ENCODE measurements at regions not wholly inside any gene's neighbourhood (a gene's known extent, or its start where the extent isn't known, plus 50 kb on each side); places are given as distances from the start of the nearest gene placed in this dataset.

DNA sequence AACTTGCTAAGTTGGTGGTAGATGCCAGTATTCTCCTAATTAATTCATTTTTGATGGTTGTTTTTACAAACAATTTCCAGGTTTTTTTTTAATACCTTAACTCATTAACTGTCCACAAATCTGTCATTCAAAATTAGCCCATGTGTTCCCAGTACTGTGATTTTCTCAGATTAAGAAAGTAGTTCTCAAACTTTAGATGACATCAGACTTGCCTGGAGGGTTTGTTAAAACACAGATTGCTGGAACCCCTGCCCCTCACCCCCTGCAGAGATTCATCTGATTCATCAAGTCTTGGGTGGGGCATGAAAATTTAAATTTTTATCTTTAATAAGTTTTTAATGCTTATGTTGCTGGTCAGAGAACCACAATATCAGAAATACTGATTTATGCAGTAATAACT lies 130.5 kb downstream of the BACH1 start (continued):
- TF ChIP-seq CHD7 (IDR thresholded peaks at IDR 0.05; ENCODE audit: insufficient replicate concordance, low read length), result no peak
- no peak for TF ChIP-seq SP1 (IDR thresholded peaks at IDR 0.05; ENCODE audit: low read depth, low read length)
- no peak for TF ChIP-seq CEBPB (IDR thresholded peaks at IDR 0.05; ENCODE audit: low read depth, low read length)
- TF ChIP-seq FOSL1 (IDR thresholded peaks at IDR 0.05; ENCODE audit: insufficient read depth, low read depth, low read length), result no peak
- TF ChIP-seq E2F6 (IDR thresholded peaks at IDR 0.05), result no peak
- TF ChIP-seq CBX5 (IDR thresholded peaks at IDR 0.05; ENCODE audit: low read depth, low read length), result no peak
- no peak for TF ChIP-seq JUND (IDR thresholded peaks at IDR 0.05; ENCODE audit: low read length)
- TF ChIP-seq CREB1 (IDR thresholded peaks at IDR 0.05), result no peak
- TF ChIP-seq RNF2 (IDR thresholded peaks at IDR 0.05; ENCODE audit: borderline replicate concordance, low read depth, low read length, missing control alignments, poor library complexity, severe bottlenecking), result no peak
- TF ChIP-seq SIN3A (conservative IDR thresholded peaks at IDR 0.05 in 1 of 2, IDR thresholded peaks at IDR 0.05 in 1 of 2; ENCODE audit: low read depth in 1 of 2, low read length in 2 of 2), result no peak

Data from H1 (cell line).